SK-N-DZ (cell line): ENCODE measurements at regions not wholly inside any gene's neighbourhood (a gene's known extent, or its start where the extent isn't known, plus 50 kb on each side); places are given as distances from the start of the nearest gene placed in this dataset.
"Not testable (repeated sequence)": the region's sequence is repeated elsewhere in the genome, so short reads cannot be mapped to it uniquely, and the experiment has no call there.

ENCODE experiments used
- DNase-seq: peaks from one replicate; pipeline ENCODE4 v3.0.0-alpha.2; 2015; ENCODE audit warnings: low spot score

DNA sequence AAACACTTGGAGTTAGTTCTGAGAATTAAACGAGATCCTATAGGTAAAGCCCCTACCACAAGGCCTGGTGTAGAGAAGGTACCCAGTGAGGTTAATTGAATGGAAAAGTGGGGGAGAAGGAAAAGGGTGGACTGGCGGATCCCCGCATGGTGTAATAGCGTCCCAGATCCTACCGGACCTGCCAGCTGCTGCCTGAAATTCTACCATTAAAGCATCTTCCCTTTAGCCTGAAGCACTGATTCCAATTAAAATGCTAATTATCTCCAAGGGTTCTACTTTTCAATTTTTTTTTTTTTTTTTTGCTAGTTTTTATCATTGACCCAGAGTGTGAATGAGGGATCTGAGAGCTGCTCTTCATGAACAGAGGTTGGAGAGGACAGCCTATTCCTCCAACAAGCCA, 237.9 kb downstream of the TLE3 start:
- no peak for DNase-seq

DNA sequence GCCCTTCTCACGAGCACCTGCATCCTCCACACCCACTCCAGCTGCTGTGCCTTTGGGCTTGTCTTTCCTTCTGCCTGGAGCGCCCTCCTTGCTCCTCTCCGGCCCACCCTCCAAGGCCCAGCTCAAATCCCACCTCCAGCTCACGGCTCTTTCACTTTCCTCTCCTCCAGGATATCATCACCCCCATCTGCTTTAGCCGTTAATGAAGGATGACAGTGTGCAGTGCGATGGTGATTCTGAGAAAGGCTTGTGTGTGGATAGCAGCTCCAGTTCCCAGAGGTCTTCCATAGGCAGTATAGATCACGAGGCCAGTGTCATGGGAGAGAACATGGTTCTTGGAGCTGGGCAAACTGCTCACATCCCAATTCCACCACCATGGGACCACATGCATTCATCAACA, 237.4 kb downstream of the TLE3 start:
- DNase-seq, result peak; percentile 70

DNA sequence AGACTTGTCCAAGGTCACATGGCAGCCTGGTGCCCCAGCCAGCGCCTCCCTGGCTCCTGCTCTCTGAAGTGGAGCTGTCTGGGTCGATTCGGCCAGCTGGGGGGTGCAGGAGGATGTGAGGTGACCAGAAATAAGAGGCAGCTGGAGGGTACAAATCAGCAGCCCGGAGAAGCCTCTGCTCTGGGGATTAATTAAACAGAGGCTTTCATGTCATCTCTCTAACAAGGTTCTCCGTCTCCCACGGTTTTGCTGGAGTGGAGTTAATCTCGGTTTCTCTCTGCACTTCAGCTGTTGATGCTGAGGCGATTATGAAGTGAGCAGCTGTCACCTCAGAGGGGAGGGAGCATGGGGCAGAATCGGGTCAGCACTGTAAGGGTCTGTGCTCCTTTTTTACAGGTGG, 236.8 kb downstream of the TLE3 start:
- DNase-seq, result no peak

DNA sequence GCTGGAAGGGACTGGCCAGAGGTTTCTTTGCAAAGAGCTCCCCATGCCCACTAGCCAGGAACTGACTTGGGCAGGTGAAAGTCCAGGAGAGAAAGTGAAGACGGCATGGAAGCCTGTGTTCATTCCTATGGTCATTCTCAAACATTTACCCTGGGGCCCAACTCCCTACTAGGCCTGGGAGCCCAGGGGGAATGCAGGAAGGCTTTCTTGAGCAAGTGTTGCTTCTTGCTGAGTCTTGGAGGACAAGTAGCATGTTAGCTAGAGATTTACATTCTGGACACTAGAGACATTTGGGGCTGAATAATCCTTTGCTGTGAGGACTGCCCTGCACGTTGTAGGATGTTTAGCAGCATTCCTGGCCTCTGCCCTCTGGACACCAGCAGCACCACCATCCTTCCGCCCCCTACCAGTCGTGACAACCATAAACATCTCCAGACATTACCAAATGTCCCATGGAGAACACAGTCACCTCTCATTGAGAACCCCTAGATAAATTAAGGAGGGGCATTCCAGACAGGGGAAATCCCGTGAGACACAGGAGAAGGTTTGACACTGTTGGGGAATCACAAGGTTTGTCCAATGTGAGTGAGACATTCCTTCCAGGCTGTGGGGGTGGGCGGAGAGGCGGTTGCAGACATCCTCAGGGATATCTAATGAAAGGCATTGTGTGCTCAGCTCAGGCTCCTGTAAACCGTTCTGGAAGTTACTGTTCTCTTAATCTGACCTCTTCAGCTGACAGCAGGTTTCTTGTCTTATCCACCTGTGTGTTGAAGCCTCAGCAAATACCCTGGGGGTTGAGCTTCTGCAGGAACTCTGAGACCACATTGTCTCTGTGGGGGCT, 236.2 kb downstream of the TLE3 start:
- no peak for DNase-seq

DNA sequence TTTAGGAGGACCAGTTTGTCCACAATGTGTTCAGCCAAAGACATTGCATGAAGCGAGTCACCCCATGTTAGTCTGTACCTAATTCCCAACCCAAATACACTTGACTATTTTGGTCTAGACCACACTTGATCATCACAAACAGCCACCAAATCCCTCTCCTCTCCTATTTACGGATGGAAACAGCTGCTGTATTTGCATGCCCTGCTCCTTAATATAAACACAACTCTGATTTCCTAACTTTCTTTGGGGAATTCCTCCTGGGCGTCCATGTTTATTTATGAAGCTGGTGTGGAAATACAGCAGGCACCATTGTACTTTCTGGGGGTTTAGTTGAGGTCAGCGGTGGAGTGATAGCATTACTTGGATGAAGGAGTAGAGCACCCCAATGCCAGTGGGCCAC, 235.2 kb downstream of the TLE3 start:
- DNase-seq, result no peak

DNA sequence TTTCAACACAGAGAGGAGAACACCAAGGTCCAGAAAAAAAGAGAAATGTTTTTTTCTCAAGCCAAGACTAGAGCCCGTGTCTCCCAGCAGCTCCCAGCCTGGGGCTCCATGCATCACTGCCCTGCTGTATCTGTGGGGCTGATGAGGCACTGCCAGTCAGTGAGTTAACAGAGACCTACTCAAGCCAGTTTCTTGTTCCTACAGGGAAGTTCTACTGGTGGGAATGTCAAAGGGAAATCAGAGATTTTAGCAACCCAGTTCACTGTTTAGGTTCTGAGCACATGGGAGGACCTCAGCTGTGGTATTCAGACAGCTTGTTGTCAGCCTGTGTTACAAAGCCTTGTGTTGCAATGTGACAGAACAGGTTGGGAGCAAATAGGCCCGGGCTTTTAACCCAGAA, 234.3 kb downstream of the TLE3 start:
- DNase-seq, result no peak

DNA sequence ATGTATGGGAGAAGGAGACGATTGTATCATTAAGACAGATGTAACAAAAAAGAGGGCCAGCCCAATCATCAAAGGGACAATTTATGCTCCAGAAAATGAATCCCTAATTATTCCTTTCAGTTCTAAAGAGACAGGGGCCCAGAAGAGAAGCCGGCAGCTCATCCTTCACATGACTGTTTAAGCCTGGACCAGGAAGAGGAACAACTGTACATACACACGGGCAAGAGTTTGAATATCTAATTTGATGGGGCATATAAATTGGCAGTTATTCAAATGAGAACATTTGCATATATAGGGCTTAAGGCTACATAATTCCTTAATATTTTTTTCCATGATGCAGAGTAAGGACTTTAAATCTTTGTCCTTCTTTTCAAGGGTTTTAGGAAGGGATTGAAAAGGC, 232.3 kb downstream of the TLE3 start:
- no peak for DNase-seq

DNA sequence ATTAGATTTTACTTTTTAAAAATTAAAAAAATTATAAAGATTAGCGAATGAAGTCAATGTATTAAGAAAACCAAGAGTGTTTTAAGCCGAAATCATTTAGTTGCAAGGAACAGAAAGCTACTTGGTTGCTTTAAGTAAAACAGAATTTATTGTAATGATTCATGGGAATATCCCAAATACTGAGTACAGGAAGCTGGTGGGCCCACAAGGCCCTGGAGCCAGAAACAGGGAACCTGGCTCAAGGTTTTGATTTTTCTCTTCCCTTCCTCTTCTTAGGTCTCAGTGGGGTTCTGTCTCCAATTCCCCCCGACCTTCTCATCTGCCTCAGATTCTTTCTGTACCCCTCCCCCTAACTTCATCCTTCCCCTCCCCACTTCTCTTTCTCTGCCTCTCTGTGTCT, 229.0 kb downstream of the TLE3 start:
- DNase-seq, result no peak

DNA sequence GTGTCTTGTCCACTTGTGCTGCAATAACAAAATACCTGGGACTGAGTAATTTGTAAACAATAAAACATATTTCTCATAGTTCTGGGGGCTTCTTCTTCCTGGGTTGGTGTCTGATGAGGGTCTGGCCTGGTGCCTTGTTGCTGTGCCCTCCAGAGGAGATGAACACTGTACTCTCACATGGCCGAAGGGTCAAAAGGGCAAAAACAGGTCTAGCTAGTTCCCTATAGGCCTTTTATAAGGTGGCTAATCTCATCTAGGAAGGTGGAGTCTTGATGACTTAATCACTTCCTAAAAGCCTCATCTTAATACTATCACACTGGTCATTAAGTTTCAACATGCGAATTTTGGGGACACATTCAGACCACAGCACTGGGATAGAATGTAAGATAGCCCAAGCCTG, 228.4 kb downstream of the TLE3 start:
- no peak for DNase-seq

DNA sequence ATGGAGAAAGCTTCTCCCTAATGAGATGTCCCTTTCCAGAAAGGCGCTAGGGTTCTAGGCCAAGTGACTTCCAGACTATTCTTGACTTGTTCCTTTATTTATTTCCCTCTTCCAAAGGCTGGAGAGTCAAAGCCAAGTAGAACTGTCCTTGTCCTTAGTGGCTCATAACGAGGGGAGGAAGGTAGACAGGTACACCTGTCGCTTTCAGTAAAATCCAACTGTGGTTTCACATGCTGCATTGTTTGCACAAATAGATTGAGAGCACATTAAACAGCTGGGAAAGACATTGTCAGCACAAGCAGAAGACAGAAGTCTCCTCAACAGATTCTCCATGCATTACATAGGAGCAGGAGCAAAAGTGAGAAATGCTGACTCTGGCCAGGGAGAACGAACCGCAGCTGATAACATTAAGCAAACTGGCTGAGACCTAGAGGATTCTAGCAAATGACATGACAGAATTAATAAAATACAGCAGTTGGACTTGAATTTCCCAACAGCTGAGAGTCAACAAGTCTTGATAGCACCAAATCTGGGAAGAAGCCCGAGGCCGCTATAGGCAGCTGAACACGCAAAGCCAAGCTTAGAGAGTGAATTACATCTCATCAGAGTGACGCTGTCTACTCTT, 227.7 kb downstream of the TLE3 start:
- DNase-seq, result no peak

DNA sequence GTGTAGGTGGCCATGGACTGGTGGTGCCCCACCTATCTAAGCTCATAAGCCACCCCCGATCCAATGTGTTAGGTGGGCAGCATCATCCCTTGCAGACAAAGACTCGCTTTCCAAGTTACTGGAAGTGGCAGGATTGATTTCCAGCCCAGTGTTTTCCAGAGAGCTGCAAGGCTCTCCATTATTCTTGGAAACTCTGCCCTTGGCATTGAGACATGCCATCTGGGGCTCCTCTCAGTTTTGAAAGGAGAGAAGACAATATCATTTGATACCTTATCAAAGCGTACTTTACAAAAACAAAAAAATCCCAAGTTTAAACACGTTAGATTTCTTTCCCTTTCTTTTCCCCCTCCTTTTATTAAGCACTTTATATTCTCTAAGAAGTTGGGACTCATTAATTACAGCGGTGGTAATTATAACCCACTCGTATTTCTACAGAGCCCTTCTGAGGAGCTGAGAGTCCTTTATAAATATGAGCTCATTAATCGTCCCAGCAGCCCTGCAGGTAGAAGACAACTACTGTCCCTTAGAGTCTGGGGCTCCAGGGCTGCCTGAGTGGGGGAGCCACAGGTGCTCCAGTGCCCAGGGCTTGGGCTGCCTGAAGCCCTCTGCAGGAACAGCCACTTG, 226.1 kb downstream of the TLE3 start:
- DNase-seq, result no peak

DNA sequence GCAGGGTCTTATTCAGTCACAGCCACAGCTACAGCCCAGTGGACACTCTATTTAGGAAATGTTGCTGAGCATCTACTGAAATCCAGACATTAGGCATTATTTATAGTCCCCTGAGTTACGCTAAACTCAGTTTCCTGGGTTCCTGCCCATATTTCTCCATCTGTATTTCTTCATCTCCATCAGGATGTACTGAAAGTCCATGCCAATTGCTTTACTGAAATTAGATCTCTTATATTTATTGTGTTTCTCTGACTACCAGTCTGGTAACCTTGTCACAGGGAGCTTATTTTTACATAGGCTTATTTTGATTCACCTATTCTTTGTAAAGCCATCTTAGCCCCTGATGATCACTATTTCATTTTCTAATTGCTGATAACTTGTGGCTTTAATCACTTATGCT, 223.9 kb downstream of the TLE3 start:
- no peak for DNase-seq

DNA sequence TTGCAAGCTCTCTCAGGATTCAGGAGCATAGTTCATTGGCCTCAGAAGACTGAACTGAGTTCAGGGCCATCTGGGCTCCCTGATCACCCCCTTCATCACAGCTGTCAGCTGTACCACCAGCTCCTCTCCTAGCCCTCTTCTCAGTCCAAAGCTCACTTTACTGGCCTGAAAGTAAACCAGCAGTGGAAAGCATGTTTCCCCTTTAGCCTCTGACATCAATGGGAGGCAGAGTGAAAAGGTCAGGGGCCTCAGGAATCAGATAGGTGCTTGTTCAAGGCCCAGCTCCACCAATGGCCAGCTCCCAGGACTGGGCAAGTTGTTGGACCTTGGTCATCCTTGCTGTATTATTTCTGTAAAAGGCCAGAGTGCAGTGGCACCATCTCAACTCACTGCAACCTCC, 223.4 kb downstream of the TLE3 start:
- no peak for DNase-seq

DNA sequence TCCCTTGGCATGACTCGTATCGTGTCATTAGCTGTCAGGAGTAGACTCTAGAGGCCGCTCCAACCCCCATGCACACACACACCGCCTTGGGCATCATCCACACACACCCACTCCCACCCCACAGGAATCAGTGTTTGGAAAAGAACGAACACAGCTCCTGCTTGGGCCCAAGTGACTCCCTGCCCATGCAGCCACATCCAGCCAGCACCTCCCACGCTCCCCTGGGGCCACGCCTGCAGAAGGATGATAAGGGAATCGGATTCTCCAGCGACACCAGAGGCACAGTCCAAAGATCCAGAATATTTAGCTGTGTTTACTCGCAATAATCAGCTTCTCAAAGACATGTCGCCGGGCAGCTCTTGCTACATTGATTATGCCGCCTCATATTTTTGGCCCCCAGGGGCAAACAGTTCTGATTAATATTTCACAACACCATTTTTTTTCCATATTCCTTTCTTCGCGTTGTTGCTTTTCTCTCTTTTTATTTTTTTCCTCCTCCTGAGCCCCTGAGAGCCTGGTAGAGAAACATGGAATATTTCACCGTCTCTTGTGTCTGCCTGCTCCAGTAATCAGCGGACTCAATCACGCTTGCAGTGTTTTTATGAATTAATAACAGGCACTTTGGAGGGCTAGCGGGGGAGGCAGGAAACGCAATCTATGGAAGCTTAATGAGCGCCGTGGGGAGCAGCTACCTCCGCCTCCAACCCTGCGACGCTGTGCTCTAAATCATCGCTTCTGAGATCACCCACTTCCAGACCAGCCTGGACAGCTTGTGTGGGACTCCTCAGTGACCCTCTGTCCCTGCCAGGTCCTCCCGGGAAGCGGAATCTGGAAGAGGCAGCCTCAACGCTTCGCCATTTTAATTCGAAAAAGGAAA, 221.4 kb downstream of the TLE3 start:
- no peak for DNase-seq

DNA sequence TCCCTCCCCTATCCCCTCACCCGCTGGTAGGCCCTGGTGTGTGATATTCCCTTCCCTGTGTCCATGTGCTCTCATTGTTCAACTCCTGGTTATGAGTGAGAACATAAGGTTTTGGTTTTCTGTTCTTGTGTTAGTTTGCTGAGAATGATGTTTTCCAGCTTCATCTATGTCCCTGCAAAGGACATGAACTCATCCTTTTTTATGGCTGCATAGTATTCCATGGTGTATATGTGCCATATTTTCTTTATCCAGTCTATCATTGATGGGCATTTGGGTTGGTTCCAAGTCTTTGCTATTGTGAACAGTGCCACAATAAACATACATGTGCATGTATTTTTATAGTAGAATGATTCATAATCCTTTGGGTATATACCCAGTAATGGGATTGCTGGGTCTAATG, 217.8 kb downstream of the TLE3 start:
- not testable (repeated sequence) for DNase-seq

DNA sequence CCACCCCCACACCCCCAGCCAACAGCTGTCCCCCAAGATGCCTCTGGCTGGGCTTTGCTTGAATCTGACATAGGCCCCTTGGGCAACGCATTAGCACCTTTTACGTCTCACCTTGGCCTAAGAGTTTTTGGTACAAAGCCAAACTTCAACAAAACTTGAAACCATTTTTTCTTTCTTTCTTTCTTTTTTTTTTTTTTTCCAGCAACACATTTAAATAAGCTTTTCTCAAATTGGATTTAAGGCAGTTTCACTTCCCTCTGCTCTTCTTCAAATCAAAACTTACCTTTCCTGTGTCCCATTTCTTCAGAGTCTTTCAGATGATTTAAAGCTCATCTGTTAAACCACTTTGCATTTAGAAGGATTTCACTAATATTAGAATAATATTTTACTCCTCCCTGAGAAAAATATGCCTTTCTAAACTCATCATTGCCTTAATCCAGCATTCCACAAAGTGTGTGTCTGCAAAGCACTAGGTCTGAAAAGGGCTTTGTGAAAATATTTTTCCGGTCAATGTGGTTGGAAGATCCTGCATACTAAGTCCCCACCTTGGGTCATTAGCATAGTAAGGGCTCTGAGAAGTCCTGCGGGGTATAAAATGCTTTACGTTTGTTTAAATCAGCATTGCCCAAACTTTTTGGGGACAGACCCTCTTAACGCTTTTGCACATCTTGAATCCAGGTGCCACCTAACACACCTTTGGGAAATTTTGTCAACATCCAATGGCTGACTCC, 217.0 kb downstream of the TLE3 start:
- no peak for DNase-seq

DNA sequence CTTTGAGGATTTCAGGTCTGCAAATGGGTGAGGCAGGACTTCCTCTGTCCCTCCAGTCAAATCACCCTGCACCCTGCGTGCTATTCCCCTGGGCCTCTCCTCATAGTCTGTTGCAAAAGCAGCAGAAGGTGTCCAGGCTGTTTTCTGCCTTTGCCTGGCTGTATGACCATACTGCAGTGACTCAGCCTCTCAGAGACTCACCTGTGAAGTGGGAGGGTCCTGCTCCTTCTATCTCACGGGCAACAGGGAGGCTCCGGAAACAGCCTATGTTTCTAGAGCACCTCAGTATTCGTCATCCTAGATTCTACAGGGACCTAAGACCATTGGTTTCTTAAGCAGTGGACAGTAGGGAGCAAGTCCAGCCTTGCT, 216.4 kb downstream of the TLE3 start:
- no peak for DNase-seq

DNA sequence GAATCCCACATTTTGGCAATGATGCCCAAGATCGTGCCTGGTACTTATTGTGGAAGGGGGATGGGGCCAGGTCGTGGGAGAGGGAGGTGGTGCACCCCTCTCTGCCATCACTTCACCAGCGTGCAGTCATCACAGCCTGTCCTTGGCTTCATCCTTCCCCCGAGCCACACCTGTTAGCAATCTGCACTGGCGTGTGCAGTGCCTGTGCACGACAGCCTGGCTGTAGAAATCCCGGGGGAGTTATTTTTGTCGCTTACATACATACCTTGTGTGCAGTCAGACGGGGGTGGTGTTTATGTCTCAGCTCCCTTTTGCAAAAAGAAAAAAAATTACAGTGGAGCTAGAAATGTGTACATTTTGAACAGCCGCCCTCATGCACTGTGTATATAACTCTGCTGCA, 216.0 kb downstream of the TLE3 start:
- peak; percentile 52 for DNase-seq

DNA sequence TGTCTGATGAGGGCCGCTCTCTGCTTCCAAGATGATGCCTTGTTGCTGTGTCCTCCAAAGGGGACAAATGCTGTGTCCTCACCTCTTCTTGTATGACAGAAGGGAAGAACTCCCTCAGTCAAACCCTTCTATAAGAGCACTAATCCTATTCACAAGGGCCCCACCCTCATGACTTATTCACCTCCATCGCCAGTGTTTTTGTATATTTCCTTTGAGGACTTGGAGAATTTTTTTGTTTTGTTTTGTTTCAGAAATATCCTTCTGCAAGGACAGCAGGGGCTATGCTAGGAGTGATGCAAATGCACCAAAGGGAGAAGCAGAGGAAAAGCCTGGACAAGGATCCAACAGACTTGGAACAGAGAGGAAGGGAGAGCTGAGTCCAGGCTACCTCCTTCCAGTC, 214.4 kb downstream of the TLE3 start:
- DNase-seq, result no peak

DNA sequence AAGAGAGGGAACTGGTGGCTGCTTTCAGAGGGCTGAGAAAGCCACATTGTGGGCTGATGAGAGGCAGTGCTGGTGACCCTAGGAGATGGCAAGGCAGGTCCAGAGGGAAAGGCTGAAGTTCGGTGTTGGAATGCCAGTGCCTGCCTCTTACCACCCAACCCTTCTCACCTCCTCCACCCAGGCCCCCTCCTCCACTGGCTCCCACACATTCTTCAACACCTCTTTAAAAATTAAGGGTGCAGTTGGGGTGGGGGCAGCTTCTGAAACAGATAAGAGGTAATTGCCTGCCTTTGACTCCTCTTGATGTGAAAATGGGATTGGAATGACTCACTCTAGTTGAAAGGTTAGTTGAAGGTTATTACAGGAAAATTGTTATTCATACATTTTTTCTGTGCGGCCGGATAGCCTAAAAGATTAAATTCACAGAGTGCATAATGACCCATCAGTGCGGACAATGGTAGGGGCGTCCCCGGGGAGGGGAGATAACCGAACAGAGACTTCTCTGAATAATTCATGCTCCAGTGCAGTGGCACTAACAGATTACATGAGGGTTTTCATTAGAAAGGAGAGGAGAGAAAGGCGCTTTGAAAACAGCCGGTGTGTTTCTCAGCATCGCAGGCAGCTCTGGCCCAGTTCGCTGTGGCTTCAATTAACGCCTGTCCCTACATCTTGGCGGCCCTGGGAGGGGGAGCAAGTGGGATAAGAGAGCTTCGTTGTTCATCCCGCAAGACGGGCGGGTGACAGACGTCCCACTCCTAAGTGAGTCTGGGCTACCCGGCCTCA, 212.4 kb downstream of the TLE3 start:
- DNase-seq, result no peak

DNA sequence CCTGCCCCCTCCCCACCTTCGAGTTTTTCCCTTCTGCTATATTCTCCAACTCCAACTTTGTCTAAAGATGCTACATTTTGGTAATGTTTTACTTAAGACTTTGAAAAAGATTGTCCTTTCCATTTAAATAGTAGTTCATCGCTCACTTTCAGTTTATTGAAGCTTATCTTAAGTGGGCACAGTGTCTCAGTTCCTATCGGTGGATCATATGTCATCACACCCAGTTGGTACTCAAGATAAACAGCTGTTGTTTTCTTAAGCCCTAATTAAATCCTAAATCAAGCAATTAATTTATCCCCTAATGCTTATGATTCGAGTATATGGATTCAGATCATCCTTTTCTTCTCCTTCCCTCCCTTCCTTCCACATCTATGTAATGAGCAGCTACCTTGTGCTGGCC, 210.7 kb downstream of the TLE3 start:
- no peak for DNase-seq
